ENCODE measurements at regions not wholly inside any gene's neighbourhood (a gene's known extent, or its start where the extent isn't known, plus 50 kb on each side); places are given as distances from the start of the nearest gene placed in this dataset.

DNA sequence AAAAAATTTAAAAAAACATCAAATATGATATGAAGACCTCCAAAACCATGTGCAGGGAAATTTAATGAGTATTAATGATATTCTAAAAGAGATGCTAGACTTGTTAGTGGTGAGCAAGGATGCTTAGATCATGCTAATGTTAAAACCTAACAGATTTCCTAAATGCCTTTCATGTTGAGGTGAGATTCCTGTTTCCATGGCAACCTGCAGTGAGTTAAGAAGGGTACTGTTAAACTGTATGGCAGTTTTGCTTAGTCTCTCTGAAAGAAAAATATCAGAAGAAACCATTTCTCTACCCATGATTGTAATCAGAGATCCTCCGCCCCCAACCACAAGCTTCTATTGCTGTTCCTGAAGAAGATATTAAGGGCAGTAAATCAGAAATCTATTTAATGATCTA lies 321.6 kb upstream of the LRRC7 start:
- no peaks in the 10 kb centered on the region for H4K20me1 ChIP-seq (ENCODE audit: insufficient read depth)
- H3K27ac ChIP-seq (ENCODE audit: low read depth in 2 of 2, low read length in 1 of 2) = no peak overlapping the region
- H3K36me3 ChIP-seq (replicated peaks in 1 of 2; ENCODE audit: control insufficient read depth in 1 of 2, insufficient read depth in 2 of 2, low read length in 1 of 2) = no peaks in the 10 kb centered on the region
- H3K4me3 ChIP-seq (ENCODE audit: low read depth in 2 of 2, low read length in 1 of 2) = no peak overlapping the region
- H3K9me2 ChIP-seq = no peaks in the 10 kb centered on the region
- H3K9me3 ChIP-seq = no peaks in the 10 kb centered on the region
- H3K9ac ChIP-seq = no peak overlapping the region
- no peak for TF ChIP-seq GATA2 (CRISPR knock-in tag; IDR thresholded peaks at IDR 0.05)
- H3F3A ChIP-seq (replicated peaks; ENCODE audit: insufficient read depth) = no peaks in the 10 kb centered on the region
- DNase-seq = no peak
- no peaks in the 10 kb centered on the region; a peak in 1 of 4 replicates for H3K4me1 ChIP-seq (ENCODE audit: control insufficient read depth in 1 of 2, insufficient read depth in 2 of 2, low read depth in 1 of 2, low read length in 1 of 2)
- H3K79me2 ChIP-seq (ENCODE audit: insufficient read depth) = no peaks in the 10 kb centered on the region
- no peak overlapping the region for H3K4me2 ChIP-seq
- ChIA-PET CTCF (interaction anchor here (1.9 kb wide), 1 partner anchor 16 kb away, joined by 4 read pairs; no protein-coding TSS in a partner anchor), POLR2A (no interaction called here)
- WGBS (ENCODE audit: low lambda C conversion rate) = 26% methylated on average over 1 of the region's 1 CpG
- no peaks in the 10 kb centered on the region for H3K27me3 ChIP-seq (ENCODE audit: insufficient read depth)
- H2AFZ ChIP-seq (ENCODE audit: low read depth) = no peak overlapping the region

DNA sequence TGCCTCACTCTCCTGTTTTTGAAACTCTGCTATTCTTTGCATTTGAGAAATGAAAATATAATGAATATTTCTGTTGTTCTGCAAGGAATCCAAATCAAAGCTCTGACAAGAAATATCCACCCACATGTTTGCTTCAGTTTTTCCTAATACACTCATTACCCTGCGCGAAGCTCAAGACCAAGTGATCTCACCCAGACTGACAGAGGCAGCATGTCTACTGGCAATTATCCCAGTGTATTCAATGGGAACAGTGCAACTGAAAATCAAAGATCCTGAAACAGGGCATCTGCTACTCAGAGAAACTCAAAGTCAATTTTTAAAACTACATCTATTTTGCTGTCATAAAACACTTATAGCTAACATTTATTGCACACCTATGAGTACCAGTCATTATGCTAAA lies 321.0 kb upstream of the LRRC7 start:
- CTCF ChIA-PET = interaction anchor here (0.9 to 1.9 kb wide), 2 partner anchors 16 to 136 kb away, joined by 3 to 4 read pairs; no protein-coding TSS in a partner anchor
- no peak for DNase-seq

DNA sequence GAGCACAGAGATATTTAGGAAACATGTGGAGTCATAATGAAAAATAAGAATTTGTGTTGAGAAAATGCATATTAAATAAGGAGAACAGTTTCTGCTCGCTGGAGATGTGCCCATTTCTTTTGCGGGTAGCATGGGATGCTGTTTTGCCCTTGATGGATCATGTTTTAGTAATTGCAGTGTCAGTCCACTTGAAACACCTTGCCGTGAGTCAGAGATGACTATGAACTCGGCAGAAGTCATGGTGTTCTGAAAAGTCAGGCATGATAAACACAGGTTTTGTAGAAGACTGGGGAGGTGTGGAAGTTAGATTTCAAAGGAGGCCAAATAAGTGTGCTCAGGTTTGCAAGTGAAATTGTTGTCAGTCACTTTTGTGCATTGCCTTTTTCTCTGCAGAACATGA lies 315.0 kb upstream of the LRRC7 start:
- POLR2A ChIA-PET = no interaction called here
- CTCF ChIA-PET = no interaction called here
- Histone ChIP-seq H3K4me3 (ENCODE audit: low read depth in 2 of 2, low read length in 1 of 2) (no peak overlapping the region), H3K9me2 (no peaks in the 10 kb centered on the region), H3F3A (replicated peaks; ENCODE audit: insufficient read depth) (no peaks in the 10 kb centered on the region), H4K20me1 (ENCODE audit: insufficient read depth) (no peaks in the 10 kb centered on the region), H3K79me2 (ENCODE audit: insufficient read depth) (no peaks in the 10 kb centered on the region), H3K27me3 (ENCODE audit: insufficient read depth) (no peaks in the 10 kb centered on the region), H3K27ac (ENCODE audit: low read depth in 2 of 2, low read length in 1 of 2) (no peak overlapping the region), H3K9me3 (no peaks in the 10 kb centered on the region), H2AFZ (ENCODE audit: low read depth) (no peak overlapping the region), H3K4me1 (ENCODE audit: control insufficient read depth in 1 of 2, insufficient read depth in 2 of 2, low read depth in 1 of 2, low read length in 1 of 2) (no peaks in the 10 kb centered on the region), H3K36me3 (replicated peaks in 1 of 2; ENCODE audit: control insufficient read depth in 1 of 2, insufficient read depth in 2 of 2, low read length in 1 of 2) (no peaks in the 10 kb centered on the region), H3K9ac (no peak overlapping the region), H3K4me2 (no peak overlapping the region)
- TF ChIP-seq NFIC (IDR thresholded peaks at IDR 0.05; ENCODE audit: borderline replicate concordance) (no peak), RXRA (IDR thresholded peaks at IDR 0.05; ENCODE audit: borderline replicate concordance, low read depth) (no peak), NRF1 (IDR thresholded peaks at IDR 0.05; ENCODE audit: low read depth, low read length) (no peak), RFX5 (IDR thresholded peaks at IDR 0.05; ENCODE audit: low read length) (no peak), POLR2AphosphoS5 (IDR thresholded peaks at IDR 0.05; ENCODE audit: low read depth, low read length) (no peak), GATA2 (CRISPR knock-in tag; IDR thresholded peaks at IDR 0.05) (no peak), FOXM1 (IDR thresholded peaks at IDR 0.05; ENCODE audit: low read depth) (no peak), EP300 (IDR thresholded peaks at IDR 0.05; ENCODE audit: borderline replicate concordance in 1 of 2, low read depth in 1 of 2, low read length in 1 of 2) (no peak)
- TF ChIP-seq, protein P1, sequence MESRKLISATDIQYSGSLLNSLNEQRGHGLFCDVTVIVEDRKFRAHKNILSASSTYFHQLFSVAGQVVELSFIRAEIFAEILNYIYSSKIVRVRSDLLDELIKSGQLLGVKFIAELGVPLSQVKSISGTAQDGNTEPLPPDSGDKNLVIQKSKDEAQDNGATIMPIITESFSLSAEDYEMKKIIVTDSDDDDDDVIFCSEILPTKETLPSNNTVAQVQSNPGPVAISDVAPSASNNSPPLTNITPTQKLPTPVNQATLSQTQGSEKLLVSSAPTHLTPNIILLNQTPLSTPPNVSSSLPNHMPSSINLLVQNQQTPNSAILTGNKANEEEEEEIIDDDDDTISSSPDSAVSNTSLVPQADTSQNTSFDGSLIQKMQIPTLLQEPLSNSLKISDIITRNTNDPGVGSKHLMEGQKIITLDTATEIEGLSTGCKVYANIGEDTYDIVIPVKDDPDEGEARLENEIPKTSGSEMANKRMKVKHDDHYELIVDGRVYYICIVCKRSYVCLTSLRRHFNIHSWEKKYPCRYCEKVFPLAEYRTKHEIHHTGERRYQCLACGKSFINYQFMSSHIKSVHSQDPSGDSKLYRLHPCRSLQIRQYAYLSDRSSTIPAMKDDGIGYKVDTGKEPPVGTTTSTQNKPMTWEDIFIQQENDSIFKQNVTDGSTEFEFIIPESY (IDR thresholded peaks at IDR 0.05; ENCODE audit: borderline replicate concordance, low read depth) = no peak
- no peak for DNase-seq
- 30% methylated on average over 4 of the region's 4 CpGs for WGBS (ENCODE audit: low lambda C conversion rate)

More for the DNA sequence above, 321.0 kb upstream of the LRRC7 start:
- POLR2A ChIA-PET = no interaction called here
- no peak overlapping the region for H3K9ac ChIP-seq
- H3K79me2 ChIP-seq (ENCODE audit: insufficient read depth) = no peaks in the 10 kb centered on the region
- no peaks in the 10 kb centered on the region for H3K27me3 ChIP-seq (ENCODE audit: insufficient read depth)
- 85% methylated on average over 2 of the region's 2 CpGs for WGBS (ENCODE audit: low lambda C conversion rate)
- no peaks in the 10 kb centered on the region for H3K9me2 ChIP-seq
- H4K20me1 ChIP-seq (ENCODE audit: insufficient read depth) = no peaks in the 10 kb centered on the region
- H2AFZ ChIP-seq (ENCODE audit: low read depth) = no peak overlapping the region
- no peaks in the 10 kb centered on the region; a peak in 1 of 4 replicates for H3K4me1 ChIP-seq (ENCODE audit: control insufficient read depth in 1 of 2, insufficient read depth in 2 of 2, low read depth in 1 of 2, low read length in 1 of 2)
- H3K36me3 ChIP-seq (replicated peaks in 1 of 2; ENCODE audit: control insufficient read depth in 1 of 2, insufficient read depth in 2 of 2, low read length in 1 of 2) = no peaks in the 10 kb centered on the region
- H3F3A ChIP-seq (replicated peaks; ENCODE audit: insufficient read depth) = no peaks in the 10 kb centered on the region
- no peak overlapping the region for H3K4me3 ChIP-seq (ENCODE audit: low read depth in 2 of 2, low read length in 1 of 2)
- no peaks in the 10 kb centered on the region for H3K9me3 ChIP-seq
- no peak overlapping the region for H3K27ac ChIP-seq (ENCODE audit: low read depth in 2 of 2, low read length in 1 of 2)
- TF ChIP-seq SMC3 (IDR thresholded peaks at IDR 0.05; ENCODE audit: low read depth, low read length) (no peak), CHD2 (IDR thresholded peaks at IDR 0.05; ENCODE audit: low read length, partially characterized antibody) (no peak)
- H3K4me2 ChIP-seq = no peak overlapping the region

Measured in SK-N-SH (cell line).